ENCODE measurements at regions not wholly inside any gene's neighbourhood (a gene's known extent, or its start where the extent isn't known, plus 50 kb on each side); places are given as distances from the start of the nearest gene placed in this dataset.

DNA sequence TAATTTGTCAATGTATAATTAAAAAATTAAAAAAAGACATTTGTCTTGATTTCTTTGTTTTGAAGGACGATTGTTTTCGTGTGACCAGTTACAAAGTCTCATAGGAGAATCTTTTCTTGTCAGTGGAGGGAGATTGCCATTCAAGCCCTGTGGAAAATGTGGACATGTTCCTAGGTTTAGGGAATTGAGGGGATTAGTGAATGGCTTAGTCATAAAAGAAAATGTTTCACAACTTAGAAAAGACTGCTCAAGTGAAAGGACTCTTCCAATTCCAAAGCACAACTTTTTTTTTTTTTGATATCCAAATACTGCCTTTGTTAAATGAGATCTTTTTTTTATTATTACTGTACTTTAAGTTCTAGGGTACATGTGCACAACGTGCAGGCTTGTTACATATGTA lies 140.7 kb upstream of the HABP2 start:
- Histone ChIP-seq H3K4me2 (no peak overlapping the region), H3F3A (ENCODE audit: insufficient read depth, low read depth) (no peaks in the 10 kb centered on the region), H2AFZ (no peak overlapping the region), H4K20me1 (ENCODE audit: insufficient read depth) (no peaks in the 10 kb centered on the region), H3K4me3 (no peak overlapping the region), H3K27ac (no peak overlapping the region), H3K36me3 (ENCODE audit: low read depth) (no peaks in the 10 kb centered on the region), H3K4me1 (replicated peaks; ENCODE audit: insufficient read depth) (no peaks in the 10 kb centered on the region), H3K9me2 (ENCODE audit: insufficient read depth) (no peaks in the 10 kb centered on the region), H3K9me3 (ENCODE audit: insufficient read depth, low read depth) (no peaks in the 10 kb centered on the region), H3K27me3 (ENCODE audit: insufficient read depth, low read depth) (no peaks in the 10 kb centered on the region), H3K79me2 (ENCODE audit: low read depth) (no peaks in the 10 kb centered on the region)
- no TSS peak for BruUV-seq (replicated peaks)
- no peak for DNase-seq
- ChIA-PET CTCF (no interaction called here), POLR2A (ENCODE audit: unreplicated experiment) (no interaction called here)
- intact Hi-C loops (cut with micrococcal nuclease; ENCODE audit: unreplicated experiment): no loop called here
- TF ChIP-seq EZH2 (IDR thresholded peaks at IDR 0.05; ENCODE audit: low read depth) (no peak), CTCF (conservative IDR thresholded peaks at IDR 0.05) (no peak)

- no peak overlapping the region for H2AFZ ChIP-seq
- TF ChIP-seq EZH2 (IDR thresholded peaks at IDR 0.05; ENCODE audit: low read depth): no peak
- no peak for TF ChIP-seq CTCF (conservative IDR thresholded peaks at IDR 0.05)
- no peaks in the 10 kb centered on the region for H3K36me3 ChIP-seq (ENCODE audit: low read depth)
- H3K4me3 ChIP-seq: no peak overlapping the region
- peaks cover 1% of the 10 kb centered on the region; the same call in 1 of the 2 replicates for H3K9me3 ChIP-seq (ENCODE audit: insufficient read depth, low read depth)
- DNase-seq: no peak
- BruUV-seq (replicated peaks): no TSS peak
- H3K27me3 ChIP-seq (ENCODE audit: insufficient read depth, low read depth): no peaks in the 10 kb centered on the region
- H3K9me2 ChIP-seq (ENCODE audit: insufficient read depth): no peaks in the 10 kb centered on the region
- no peaks in the 10 kb centered on the region for H3K4me1 ChIP-seq (replicated peaks; ENCODE audit: insufficient read depth)
- H3K79me2 ChIP-seq (ENCODE audit: low read depth): no peaks in the 10 kb centered on the region
- H4K20me1 ChIP-seq (ENCODE audit: insufficient read depth): no peaks in the 10 kb centered on the region
- ChIA-PET CTCF (no interaction called here), POLR2A (ENCODE audit: unreplicated experiment) (no interaction called here)
- H3K4me2 ChIP-seq: no peak overlapping the region
- no peaks in the 10 kb centered on the region for H3F3A ChIP-seq (ENCODE audit: insufficient read depth, low read depth)
- no peak overlapping the region for H3K27ac ChIP-seq
- intact Hi-C loops (cut with micrococcal nuclease; ENCODE audit: unreplicated experiment): no loop called here
These were observed 138.3 kb upstream of the HABP2 start for GRCh38 chr10:113414543-113414942.

DNA sequence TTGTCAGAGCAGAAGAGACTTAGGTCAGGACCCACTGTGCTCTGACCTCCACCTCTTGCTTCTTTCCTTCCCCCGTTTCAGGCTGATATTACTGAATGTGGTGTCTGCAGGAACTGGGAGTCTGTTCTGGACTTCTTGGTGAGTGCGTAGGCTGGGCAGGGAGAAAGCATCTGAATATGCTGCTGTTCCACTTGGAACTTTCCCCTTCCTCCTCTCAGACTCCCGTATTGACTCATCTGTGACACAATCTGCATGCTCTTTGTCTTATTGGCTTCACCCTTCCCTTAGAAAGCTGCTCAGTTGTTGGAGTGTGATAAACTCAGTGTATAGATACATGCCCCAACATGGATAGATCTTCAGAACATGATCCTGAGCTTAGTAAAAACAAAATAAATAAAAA lies 137.6 kb upstream of the HABP2 start:
- ChIA-PET CTCF (no interaction called here), POLR2A (ENCODE audit: unreplicated experiment) (no interaction called here)
- H4K20me1 ChIP-seq (ENCODE audit: insufficient read depth): no peaks in the 10 kb centered on the region
- no peak overlapping the region for H3K4me2 ChIP-seq
- H3K9me2 ChIP-seq (ENCODE audit: insufficient read depth): no peaks in the 10 kb centered on the region
- no peaks in the 10 kb centered on the region for H3K79me2 ChIP-seq (ENCODE audit: low read depth)
- no peak for DNase-seq
- no peak for TF ChIP-seq EZH2 (IDR thresholded peaks at IDR 0.05; ENCODE audit: low read depth)
- TF ChIP-seq CTCF (conservative IDR thresholded peaks at IDR 0.05): no peak
- peaks cover 3% of the 10 kb centered on the region; the same call in 1 of the 2 replicates for H3F3A ChIP-seq (ENCODE audit: insufficient read depth, low read depth)
- no peaks in the 10 kb centered on the region for H3K36me3 ChIP-seq (ENCODE audit: low read depth)
- H3K4me1 ChIP-seq (replicated peaks; ENCODE audit: insufficient read depth): no peaks in the 10 kb centered on the region
- H3K27me3 ChIP-seq (ENCODE audit: insufficient read depth, low read depth): no peaks in the 10 kb centered on the region
- H2AFZ ChIP-seq: no peak overlapping the region
- intact Hi-C loops (cut with micrococcal nuclease; ENCODE audit: unreplicated experiment): no loop called here
- H3K4me3 ChIP-seq: no peak overlapping the region
- no TSS peak for BruUV-seq (replicated peaks)
- H3K9me3 ChIP-seq (ENCODE audit: insufficient read depth, low read depth): peaks cover 8% of the 10 kb centered on the region; the same call in 1 of the 2 replicates
- no peak overlapping the region for H3K27ac ChIP-seq

All from PC-9 (cell line).